Testis (tissue), 2 donors: ENCODE measurements at regions not wholly inside any gene's neighbourhood (a gene's known extent, or its start where the extent isn't known, plus 50 kb on each side); places are given as distances from the start of the nearest gene placed in this dataset.

Experiments
- DNase-seq: peaks from one replicate; pipeline ENCODE4 v3.0.0-alpha.2; 2019
- H3K27ac ChIP-seq, 2 donors: fragments of 200-600 bp; sonication (generic); one replicate each; pipeline ENCODE4 v1.5.1; 2019
- H3K27me3 ChIP-seq: fragments of 200-600 bp; sonication (generic); one replicate; pipeline ENCODE4 v1.5.1; 2019
- H3K36me3 ChIP-seq: fragments of 200-600 bp; sonication (generic); one replicate; pipeline ENCODE4 v1.5.1; 2017; ENCODE audit warnings: low read depth; ENCODE audit errors: missing control alignments
- H3K4me1 ChIP-seq: fragments of 200-600 bp; sonication (generic); one replicate; pipeline ENCODE4 v1.5.1; 2019
- H3K4me3 ChIP-seq, 2 donors: fragments of 200-600 bp; sonication (generic); one replicate each; pipeline ENCODE4 v1.5.1; 2017 to 2019
- H3K9me3 ChIP-seq: fragments of 200-600 bp; sonication (generic); one replicate; pipeline ENCODE4 v1.5.1; 2017
- POLR2A ChIP-seq: fragments of 450-650 bp; IDR thresholded peaks from one replicate; pipeline ENCODE4 v1.6.1; 2017; ENCODE audit warnings: antibody characterized with exemption, mild to moderate bottlenecking, moderate library complexity
- WGBS, 2 donors: methylation state at CpG; one replicate each; pipeline ENCODE4 v1.1.5; 2018; 5-methylcytosine and 5-hydroxymethylcytosine counted together
- intact Hi-C: fragments of 100-400 bp; cut with DNase I; formaldehyde crosslinking; loops from one replicate; pipeline ENCODE4 v1.15.1; 2023; ENCODE audit warnings: low total_unique reads
- TF ChIP-seq, protein P1 (sequence below), 3 experiments: fragments of 450-650 bp in 2 of 3; fragments of 200-600 bp in 1 of 3; sonication (generic) in 1 of 3; IDR thresholded peaks; one replicate each; pipeline ENCODE4 v1.5.1; 2016 to 2019; ENCODE audit warnings: antibody characterized with exemption in 3 of 3, mild to moderate bottlenecking in 2 of 3, moderate library complexity in 1 of 3

DNA sequence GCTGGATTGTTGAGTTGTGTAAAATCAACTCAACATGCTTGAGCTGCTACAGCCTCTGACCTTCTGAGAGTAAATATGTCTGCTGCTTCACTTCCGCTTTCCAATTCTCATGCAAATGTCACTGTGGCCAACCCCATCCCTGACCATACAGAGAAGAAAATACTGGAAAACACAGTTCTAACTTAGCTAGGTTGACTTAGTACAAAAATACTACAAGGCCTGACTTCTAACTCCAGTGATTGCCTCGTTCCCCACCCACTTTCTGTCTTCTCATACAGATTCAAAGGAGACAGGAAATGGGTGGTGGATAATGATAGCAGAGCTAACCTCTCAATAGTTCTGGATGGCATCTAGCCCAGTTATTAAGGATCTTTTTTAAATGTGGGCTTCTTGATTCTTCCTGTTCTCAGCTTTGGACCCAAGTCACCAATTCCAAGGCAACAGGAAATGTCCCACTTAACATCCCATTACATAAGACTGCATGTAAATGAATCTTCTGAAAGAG is 226.6 kb upstream of the SLC24A2 start:
- no peak for DNase-seq
- H3K36me3 ChIP-seq: no peaks in the 10 kb centered on the region
- H3K27me3 ChIP-seq: no peaks in the 10 kb centered on the region
- intact Hi-C loops: no loop called here
- no peaks in the 10 kb centered on the region for H3K9me3 ChIP-seq
- H3K4me1 ChIP-seq: no peaks in the 10 kb centered on the region
- 75 to 81% methylated on average over 2 of the region's 2 CpGs for WGBS, 2 donors
- H3K4me3 ChIP-seq: no peak overlapping the region
- TF ChIP-seq, protein P1, sequence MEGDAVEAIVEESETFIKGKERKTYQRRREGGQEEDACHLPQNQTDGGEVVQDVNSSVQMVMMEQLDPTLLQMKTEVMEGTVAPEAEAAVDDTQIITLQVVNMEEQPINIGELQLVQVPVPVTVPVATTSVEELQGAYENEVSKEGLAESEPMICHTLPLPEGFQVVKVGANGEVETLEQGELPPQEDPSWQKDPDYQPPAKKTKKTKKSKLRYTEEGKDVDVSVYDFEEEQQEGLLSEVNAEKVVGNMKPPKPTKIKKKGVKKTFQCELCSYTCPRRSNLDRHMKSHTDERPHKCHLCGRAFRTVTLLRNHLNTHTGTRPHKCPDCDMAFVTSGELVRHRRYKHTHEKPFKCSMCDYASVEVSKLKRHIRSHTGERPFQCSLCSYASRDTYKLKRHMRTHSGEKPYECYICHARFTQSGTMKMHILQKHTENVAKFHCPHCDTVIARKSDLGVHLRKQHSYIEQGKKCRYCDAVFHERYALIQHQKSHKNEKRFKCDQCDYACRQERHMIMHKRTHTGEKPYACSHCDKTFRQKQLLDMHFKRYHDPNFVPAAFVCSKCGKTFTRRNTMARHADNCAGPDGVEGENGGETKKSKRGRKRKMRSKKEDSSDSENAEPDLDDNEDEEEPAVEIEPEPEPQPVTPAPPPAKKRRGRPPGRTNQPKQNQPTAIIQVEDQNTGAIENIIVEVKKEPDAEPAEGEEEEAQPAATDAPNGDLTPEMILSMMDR (IDR thresholded peaks at IDR 0.05): no peak
- TF ChIP-seq POLR2A: no peak
- no peak overlapping the region for H3K27ac ChIP-seq

DNA sequence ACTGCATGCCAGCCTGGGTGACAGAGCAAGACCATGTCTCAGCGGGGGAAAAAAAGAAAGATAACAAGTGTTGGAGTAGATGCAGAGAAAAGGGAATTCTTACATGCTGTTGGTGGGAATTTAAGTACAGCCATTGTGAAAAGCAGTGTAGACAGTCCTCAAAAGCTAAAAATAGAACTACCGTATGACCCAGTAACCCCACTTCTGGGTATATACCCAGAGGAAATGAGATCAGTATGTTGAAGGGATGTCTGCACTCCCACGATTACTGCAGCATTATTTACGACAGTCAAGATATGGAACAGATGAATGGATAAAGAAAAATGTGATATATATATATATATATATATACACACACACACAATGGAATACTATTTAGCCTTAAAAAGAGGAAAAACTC is 225.3 kb upstream of the SLC24A2 start:
- Histone ChIP-seq H3K27ac (no peak overlapping the region), H3K27me3 (no peaks in the 10 kb centered on the region), H3K4me3 (no peak overlapping the region), H3K9me3 (no peaks in the 10 kb centered on the region), H3K4me1 (no peaks in the 10 kb centered on the region), H3K36me3 (no peaks in the 10 kb centered on the region)
- intact Hi-C loops: no loop called here
- WGBS, 2 donors: 73 to 83% methylated on average over 4 of the region's 4 CpGs
- TF ChIP-seq, protein P1 (IDR thresholded peaks at IDR 0.05): no peak
- no peak for TF ChIP-seq POLR2A
- DNase-seq: no peak

DNA sequence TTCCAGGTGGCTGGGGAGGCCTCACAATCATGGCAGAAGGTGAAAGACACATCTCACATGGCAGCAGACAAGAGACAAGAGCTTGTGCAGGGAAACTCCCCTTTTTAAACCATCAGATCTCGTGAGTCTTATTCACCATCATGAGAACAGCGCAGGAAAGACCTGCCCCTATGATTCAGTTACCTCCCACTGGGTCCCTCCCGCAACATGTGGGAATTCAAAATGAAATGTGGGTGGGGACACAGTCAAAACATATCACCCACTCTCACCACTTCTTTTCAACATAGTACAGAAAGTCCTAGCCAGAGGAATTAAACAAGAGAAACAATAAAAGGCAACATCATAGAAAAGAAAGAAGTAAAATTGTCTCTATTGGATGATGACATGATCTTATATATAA is 223.4 kb upstream of the SLC24A2 start:
- intact Hi-C loops: no loop called here
- 94 to 96% methylated on average over 3 of the region's 3 CpGs for WGBS, 2 donors

DNA sequence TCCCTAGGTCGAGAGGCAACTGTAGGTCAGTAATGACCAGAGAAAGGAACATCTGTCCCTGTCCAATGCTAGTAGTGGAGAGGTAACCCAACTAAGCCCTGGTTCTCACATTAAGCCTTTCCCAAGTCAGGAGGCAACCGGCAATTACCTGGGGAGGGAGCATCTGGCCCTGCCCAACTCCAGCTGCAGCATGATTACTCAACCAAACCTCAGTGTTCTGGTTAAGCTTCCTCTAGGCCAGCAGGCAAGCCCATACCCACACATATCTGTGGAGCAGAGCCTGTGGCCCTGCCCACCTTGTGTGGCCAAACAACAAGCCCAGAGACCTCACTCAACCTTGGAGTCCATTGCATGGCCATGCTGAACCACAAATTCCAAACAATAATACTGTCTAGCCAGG is 220.8 kb upstream of the SLC24A2 start:
- Histone ChIP-seq H3K4me1 (no peaks in the 10 kb centered on the region), H3K27me3 (no peaks in the 10 kb centered on the region), H3K27ac (no peak overlapping the region), H3K36me3 (no peaks in the 10 kb centered on the region), H3K9me3 (no peaks in the 10 kb centered on the region), H3K4me3 (no peak overlapping the region)
- 89 to 90% methylated on average over 1 to 2 of the region's 2 CpGs for WGBS, 2 donors
- intact Hi-C loops: no loop called here
- TF ChIP-seq POLR2A: no peak
- TF ChIP-seq, protein P1 (IDR thresholded peaks at IDR 0.05): no peak
- no peak for DNase-seq

More for the DNA sequence above, 223.4 kb upstream of the SLC24A2 start:
- Histone ChIP-seq H3K27ac (no peak overlapping the region), H3K9me3 (no peaks in the 10 kb centered on the region), H3K4me3 (no peak overlapping the region), H3K27me3 (no peaks in the 10 kb centered on the region), H3K4me1 (no peaks in the 10 kb centered on the region), H3K36me3 (no peaks in the 10 kb centered on the region)
- TF ChIP-seq, protein P1 (IDR thresholded peaks at IDR 0.05): no peak
- no peak for TF ChIP-seq POLR2A
- no peak for DNase-seq

DNA sequence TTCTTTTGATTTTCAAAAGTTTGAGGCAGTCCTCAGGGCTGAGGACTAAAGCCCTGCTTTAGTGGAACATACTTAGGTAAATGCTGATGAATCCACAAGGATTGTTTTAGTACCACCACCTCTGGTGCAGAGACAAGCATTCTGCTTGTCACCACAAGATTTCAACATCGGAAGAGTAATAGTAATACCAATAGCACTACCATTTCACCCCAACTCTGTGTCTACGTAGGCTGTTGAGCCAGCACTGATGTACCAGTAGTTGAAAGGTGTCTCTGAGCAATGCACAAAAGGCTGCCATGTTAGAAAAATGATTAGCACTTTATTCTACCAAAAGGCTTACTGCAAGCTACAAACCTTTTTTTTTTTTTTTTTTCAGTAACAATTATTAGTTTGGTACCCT is 213.2 kb upstream of the SLC24A2 start:
- no peak for TF ChIP-seq POLR2A
- TF ChIP-seq, protein P1 (IDR thresholded peaks at IDR 0.05): no peak

More for the DNA sequence above, 213.2 kb upstream of the SLC24A2 start:
- 92 to 94% methylated on average over 2 of the region's 2 CpGs for WGBS, 2 donors
- H3K4me1 ChIP-seq: no peaks in the 10 kb centered on the region
- H3K4me3 ChIP-seq: no peak overlapping the region
- intact Hi-C loops: no loop called here
- H3K27ac ChIP-seq: no peak overlapping the region
- no peaks in the 10 kb centered on the region for H3K27me3 ChIP-seq
- no peaks in the 10 kb centered on the region for H3K9me3 ChIP-seq
- H3K36me3 ChIP-seq: no peaks in the 10 kb centered on the region
- no peak for DNase-seq
